ENCODE measurements at regions not wholly inside any gene's neighbourhood (a gene's known extent, or its start where the extent isn't known, plus 50 kb on each side); places are given as distances from the start of the nearest gene placed in this dataset.

DNA sequence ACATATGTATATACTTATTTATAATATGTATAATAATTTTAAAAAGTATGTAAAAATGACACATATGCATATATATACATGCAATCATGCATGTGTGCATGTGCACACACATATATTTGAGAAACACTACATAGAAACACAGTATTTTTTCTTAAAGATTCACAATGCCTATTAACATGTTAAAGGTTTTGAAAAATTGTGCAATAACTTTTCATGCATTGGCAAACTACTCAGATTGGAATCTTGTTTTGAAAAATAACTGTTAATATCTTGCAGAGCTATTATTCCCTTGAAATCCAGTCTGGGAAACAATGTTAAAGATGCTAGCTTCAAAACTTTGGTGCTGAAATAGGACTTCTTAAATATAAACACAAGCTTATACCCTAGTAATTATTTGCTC is 256.2 kb upstream of the P2RY1 start:
- no peak for DNase-seq (ENCODE audit: low spot score)
- TF ChIP-seq, protein P1, sequence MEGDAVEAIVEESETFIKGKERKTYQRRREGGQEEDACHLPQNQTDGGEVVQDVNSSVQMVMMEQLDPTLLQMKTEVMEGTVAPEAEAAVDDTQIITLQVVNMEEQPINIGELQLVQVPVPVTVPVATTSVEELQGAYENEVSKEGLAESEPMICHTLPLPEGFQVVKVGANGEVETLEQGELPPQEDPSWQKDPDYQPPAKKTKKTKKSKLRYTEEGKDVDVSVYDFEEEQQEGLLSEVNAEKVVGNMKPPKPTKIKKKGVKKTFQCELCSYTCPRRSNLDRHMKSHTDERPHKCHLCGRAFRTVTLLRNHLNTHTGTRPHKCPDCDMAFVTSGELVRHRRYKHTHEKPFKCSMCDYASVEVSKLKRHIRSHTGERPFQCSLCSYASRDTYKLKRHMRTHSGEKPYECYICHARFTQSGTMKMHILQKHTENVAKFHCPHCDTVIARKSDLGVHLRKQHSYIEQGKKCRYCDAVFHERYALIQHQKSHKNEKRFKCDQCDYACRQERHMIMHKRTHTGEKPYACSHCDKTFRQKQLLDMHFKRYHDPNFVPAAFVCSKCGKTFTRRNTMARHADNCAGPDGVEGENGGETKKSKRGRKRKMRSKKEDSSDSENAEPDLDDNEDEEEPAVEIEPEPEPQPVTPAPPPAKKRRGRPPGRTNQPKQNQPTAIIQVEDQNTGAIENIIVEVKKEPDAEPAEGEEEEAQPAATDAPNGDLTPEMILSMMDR (IDR thresholded peaks at IDR 0.05; ENCODE audit: extremely low read depth, missing control alignments) = no peak

DNA sequence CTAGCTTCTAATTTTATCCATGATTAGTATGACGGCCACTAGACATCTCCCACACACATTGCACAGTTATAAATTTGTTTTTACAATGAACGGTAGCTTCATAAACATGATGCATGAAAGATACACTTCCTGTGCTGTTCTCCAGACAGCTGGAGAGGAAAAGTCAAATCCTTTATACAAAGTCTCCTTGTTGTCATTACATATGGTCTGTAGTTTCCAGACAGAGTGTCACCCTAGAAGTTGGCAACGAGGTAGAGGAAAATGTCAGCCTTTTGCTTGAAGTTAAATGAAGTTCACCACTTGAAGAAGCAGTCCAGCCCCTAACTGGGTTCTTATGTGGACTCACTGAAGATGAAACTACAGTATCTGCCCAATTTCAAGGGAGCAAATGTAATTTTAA is 253.0 kb upstream of the P2RY1 start:
- DNase-seq (ENCODE audit: low spot score) = no peak
- TF ChIP-seq, protein P1 (IDR thresholded peaks at IDR 0.05; ENCODE audit: extremely low read depth, missing control alignments) = no peak

DNA sequence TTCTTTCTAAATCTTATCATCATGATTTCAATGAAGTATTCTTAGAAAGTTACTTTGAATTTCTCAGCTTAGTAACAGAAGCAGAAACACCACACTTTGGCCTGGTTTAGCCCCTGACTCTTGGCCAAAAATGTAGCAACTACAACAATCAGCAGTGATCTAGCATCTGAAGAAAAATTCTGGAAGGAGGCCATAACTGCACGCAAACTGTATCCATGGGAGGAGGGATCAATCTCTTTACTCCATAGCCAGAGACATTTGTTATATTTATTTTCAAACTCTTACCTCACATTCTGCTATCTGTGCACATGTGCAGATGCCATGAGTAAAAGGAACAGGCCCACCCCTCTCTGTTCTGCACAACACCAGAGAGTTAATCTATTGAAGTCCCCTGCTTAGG is 251.0 kb upstream of the P2RY1 start:
- TF ChIP-seq, protein P1 (IDR thresholded peaks at IDR 0.05; ENCODE audit: extremely low read depth, missing control alignments) = no peak
- no peak for DNase-seq (ENCODE audit: low spot score)

DNA sequence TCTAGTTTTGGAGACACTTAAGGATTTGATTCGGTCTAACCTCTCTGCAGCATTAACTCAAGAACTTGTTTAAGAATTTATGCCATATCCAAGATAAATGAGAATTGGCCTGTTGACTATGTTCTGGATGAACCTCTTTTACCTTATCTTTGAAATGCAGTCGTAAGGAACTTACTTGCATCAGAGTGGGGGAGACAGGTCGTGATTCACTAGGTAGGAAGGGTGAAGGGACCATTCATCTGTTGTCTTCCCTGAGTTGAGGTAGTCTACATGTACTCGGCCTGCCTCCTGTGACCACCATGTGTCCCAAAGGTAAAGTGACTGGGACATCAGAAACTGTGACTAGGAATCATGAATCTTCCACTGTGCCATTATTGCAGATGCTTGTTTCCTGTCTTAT is 248.0 kb upstream of the P2RY1 start:
- TF ChIP-seq, protein P1 (IDR thresholded peaks at IDR 0.05; ENCODE audit: extremely low read depth, missing control alignments) = no peak
- no peak for DNase-seq (ENCODE audit: low spot score)

DNA sequence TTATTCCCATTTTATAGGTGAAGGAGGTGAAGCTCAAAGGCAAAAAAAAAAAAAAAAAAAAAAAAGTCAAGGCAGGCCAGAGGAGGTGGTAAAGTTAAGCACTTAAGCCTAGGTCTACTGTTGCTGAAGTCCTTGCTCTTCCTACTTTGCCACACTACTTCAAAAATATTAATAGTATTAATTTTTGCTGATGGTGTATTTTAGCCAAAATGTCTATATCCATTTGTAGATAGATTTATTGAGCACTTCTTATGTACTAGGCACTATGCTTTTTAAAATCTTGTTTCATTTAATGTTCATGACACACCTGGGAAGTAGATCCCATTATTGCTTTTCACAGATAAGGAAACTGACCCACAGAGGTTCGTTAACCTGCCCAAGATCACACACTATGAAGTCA is 247.1 kb upstream of the P2RY1 start:
- TF ChIP-seq, protein P1 (IDR thresholded peaks at IDR 0.05; ENCODE audit: extremely low read depth, missing control alignments) = no peak
- DNase-seq (ENCODE audit: low spot score) = no peak

DNA sequence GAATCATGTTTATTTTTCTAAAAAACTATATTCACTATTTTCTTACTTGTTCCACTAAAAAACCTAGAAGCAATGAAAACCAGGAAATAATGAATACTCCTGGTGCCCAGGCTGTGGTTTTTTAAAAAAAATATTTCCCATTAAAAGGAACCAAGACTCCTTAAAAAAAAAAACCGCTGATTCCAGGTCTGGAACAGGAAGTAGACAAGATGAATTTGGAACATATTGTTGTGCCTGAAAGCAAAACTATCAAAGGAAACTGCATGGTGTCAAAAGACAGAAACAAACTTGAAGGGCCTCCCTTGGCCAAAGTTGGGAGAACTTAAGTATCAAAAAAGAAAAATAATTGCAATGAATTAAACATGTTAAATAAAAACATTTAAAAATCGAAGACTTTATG is 245.3 kb upstream of the P2RY1 start:
- TF ChIP-seq, protein P1 (IDR thresholded peaks at IDR 0.05; ENCODE audit: extremely low read depth, missing control alignments) = no peak

DNA sequence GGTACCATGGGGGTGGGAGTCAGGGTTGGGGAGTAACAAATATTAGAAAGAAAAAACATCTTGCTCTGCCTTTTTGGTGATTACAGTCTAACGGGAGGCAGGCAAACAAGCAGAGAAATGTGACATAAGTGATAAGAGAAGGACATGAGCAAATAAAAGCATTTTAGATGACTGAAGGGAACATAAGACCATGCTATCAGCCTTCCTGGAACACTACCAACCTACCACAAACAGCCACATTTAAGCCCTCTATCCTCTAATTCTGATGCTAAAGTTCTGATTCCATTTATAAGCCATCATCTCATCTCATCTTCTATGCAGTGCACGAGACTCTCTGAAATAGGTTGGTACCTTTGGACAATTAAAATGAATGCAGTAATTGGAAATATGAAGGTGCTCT is 243.4 kb upstream of the P2RY1 start:
- DNase-seq (ENCODE audit: low spot score) = no peak
- TF ChIP-seq, protein P1 (IDR thresholded peaks at IDR 0.05; ENCODE audit: extremely low read depth, missing control alignments) = no peak

More for the DNA sequence above, 245.3 kb upstream of the P2RY1 start:
- DNase-seq (ENCODE audit: low spot score) = no peak

Data from GM20000 (cell line).